H9 (cell line): ENCODE measurements at regions not wholly inside any gene's neighbourhood (a gene's known extent, or its start where the extent isn't known, plus 50 kb on each side); places are given as distances from the start of the nearest gene placed in this dataset.

ENCODE experiments used
- DNase-seq: peaks from one replicate; pipeline ENCODE4 v3.0.0-alpha.2; 2017
- H2AFZ ChIP-seq: one replicate; pipeline ENCODE4 v1.6.1; 2013; ENCODE audit warnings: mild to moderate bottlenecking, low read length, control low read depth, moderate library complexity
- H2AK5ac ChIP-seq: 2 replicates; pipeline ENCODE4 v1.6.1; 2013; ENCODE audit warnings: low read length, control low read depth, mixed read lengths; ENCODE audit not compliant: insufficient read length
- H2BK120ac ChIP-seq: one replicate; pipeline ENCODE4 v1.6.1; 2013; ENCODE audit warnings: low read depth, mild to moderate bottlenecking, low read length, control low read depth, inconsistent platforms; ENCODE audit not compliant: poor library complexity, severe bottlenecking
- H2BK12ac ChIP-seq: 2 replicates; pipeline ENCODE4 v1.6.1; 2013; ENCODE audit warnings: low read length, control low read depth, mixed read lengths, low read depth; ENCODE audit not compliant: insufficient read length
- H2BK15ac ChIP-seq: 2 replicates; pipeline ENCODE4 v1.6.1; 2013; ENCODE audit warnings: low read depth, low read length, control low read depth
- H2BK20ac ChIP-seq: one replicate; pipeline ENCODE4 v1.6.1; 2013; ENCODE audit warnings: low read depth, mild to moderate bottlenecking, low read length, control low read depth, inconsistent platforms; ENCODE audit not compliant: poor library complexity, severe bottlenecking
- H2BK5ac ChIP-seq: 2 replicates; pipeline ENCODE4 v1.6.1; 2013; ENCODE audit warnings: low read length, control low read depth, mixed read lengths; ENCODE audit not compliant: insufficient read length
- H3K14ac ChIP-seq: 2 replicates; pipeline ENCODE4 v1.6.1; 2013; ENCODE audit warnings: low read length, control low read depth; ENCODE audit not compliant: insufficient read depth
- H3K18ac ChIP-seq: 2 replicates; pipeline ENCODE4 v1.6.1; 2013; ENCODE audit warnings: low read depth, mild to moderate bottlenecking, mixed read lengths, low read length, control low read depth; ENCODE audit not compliant: insufficient read length
- H3K23ac ChIP-seq: 2 replicates; pipeline ENCODE4 v1.6.1; 2013; ENCODE audit warnings: low read length, control low read depth, mixed read lengths, low read depth; ENCODE audit not compliant: insufficient read length
- H3K23me2 ChIP-seq: 2 replicates; pipeline ENCODE4 v1.6.1; 2013; ENCODE audit warnings: low read depth, mild to moderate bottlenecking, mixed read lengths, low read length, control low read depth; ENCODE audit not compliant: insufficient read length, poor library complexity, severe bottlenecking
- H3K27ac ChIP-seq: 2 replicates; pipeline ENCODE4 v1.5.1; 2013; ENCODE audit warnings: low read length, control low read depth, mixed read lengths, low read depth; ENCODE audit not compliant: insufficient read length
- H3K27me3 ChIP-seq: 2 replicates; pipeline ENCODE4 v1.6.1; 2013; ENCODE audit warnings: low read length, control low read depth, inconsistent platforms; ENCODE audit not compliant: insufficient read depth
- H3K4ac ChIP-seq: 2 replicates; pipeline ENCODE4 v1.6.1; 2013; ENCODE audit warnings: low read depth, mild to moderate bottlenecking, control low read depth, inconsistent platforms, low read length, moderate library complexity
- H3K4me1 ChIP-seq: 2 replicates; pipeline ENCODE4 v1.6.1; 2013; ENCODE audit warnings: low read length, control low read depth, inconsistent platforms; ENCODE audit not compliant: insufficient read depth
- H3K4me2 ChIP-seq: 2 replicates; pipeline ENCODE4 v1.6.1; 2013; ENCODE audit warnings: low read length, control low read depth, mixed read lengths; ENCODE audit not compliant: insufficient read length, insufficient read depth
- H3K56ac ChIP-seq: 2 replicates; pipeline ENCODE4 v1.6.1; 2013; ENCODE audit warnings: low read depth, mild to moderate bottlenecking, mixed read lengths, low read length, control low read depth; ENCODE audit not compliant: insufficient read length
- H3K79me1 ChIP-seq: 2 replicates; pipeline ENCODE4 v1.6.1; 2013; ENCODE audit warnings: low read depth, mild to moderate bottlenecking, moderate library complexity, low read length, control low read depth, inconsistent platforms; ENCODE audit not compliant: insufficient read depth, poor library complexity, severe bottlenecking
- H3K79me2 ChIP-seq: 2 replicates; pipeline ENCODE4 v1.6.1; 2013; ENCODE audit warnings: low read length, control low read depth, inconsistent platforms; ENCODE audit not compliant: insufficient read depth
- H3K9ac ChIP-seq: 2 replicates; pipeline ENCODE4 v1.6.1; 2013; ENCODE audit warnings: low read length, control low read depth, mixed read lengths; ENCODE audit not compliant: insufficient read length; ENCODE audit errors: extremely low read depth
- H3K9me3 ChIP-seq: one replicate; pipeline ENCODE4 v1.6.1; 2013; ENCODE audit warnings: low read depth, low read length, inconsistent platforms; ENCODE audit not compliant: control insufficient read depth
- H3T11ph ChIP-seq: one replicate; pipeline ENCODE4 v1.6.1; 2013; ENCODE audit warnings: mild to moderate bottlenecking, low read length, control low read depth, inconsistent platforms
- H4K20me1 ChIP-seq: one replicate; pipeline ENCODE4 v1.6.1; 2013; ENCODE audit not compliant: control insufficient read depth, insufficient read length, insufficient read depth
- H4K5ac ChIP-seq: 2 replicates; pipeline ENCODE4 v1.6.1; 2013; ENCODE audit warnings: low read depth, mild to moderate bottlenecking, mixed read lengths, low read length, control low read depth; ENCODE audit not compliant: insufficient read length
- H4K8ac ChIP-seq: replicated peaks from 2 replicates; pipeline ENCODE4 v1.6.1; 2013; ENCODE audit warnings: low read length, control low read depth, mixed read lengths, low read depth; ENCODE audit not compliant: insufficient read length
- H4K91ac ChIP-seq: 2 replicates; pipeline ENCODE4 v1.6.1; 2013; ENCODE audit warnings: low read depth, mild to moderate bottlenecking, moderate library complexity, mixed read lengths, low read length, control low read depth; ENCODE audit not compliant: insufficient read length
- H3K27ac Mint-ChIP-seq, 3 experiments: 2 replicates in 2 of 3; 3 replicates in 1 of 3; pipeline ENCODE4 v1.8.0; 2020 to 2021; ENCODE audit warnings: mixed read lengths in 3 of 3, mild to moderate bottlenecking in 1 of 3, moderate library complexity in 1 of 3
- H3K27me3 Mint-ChIP-seq: 2 replicates; pipeline ENCODE4 v1.8.0; 2021; ENCODE audit warnings: low read depth, mild to moderate bottlenecking, moderate library complexity, mixed read lengths
- H3K36me3 Mint-ChIP-seq, 3 experiments: 2 replicates in 2 of 3; 3 replicates in 1 of 3; pipeline ENCODE4 v1.8.0; 2020 to 2021; ENCODE audit warnings: low read depth in 3 of 3, mixed read lengths in 3 of 3; ENCODE audit not compliant: insufficient read depth in 1 of 3
- H3K4me1 Mint-ChIP-seq, 2 experiments: 2 replicates each; pipeline ENCODE4 v1.8.0; 2020; ENCODE audit warnings: mixed read lengths in 2 of 2
- H3K4me3 Mint-ChIP-seq, 2 experiments: 2 replicates in 1 of 2; 3 replicates in 1 of 2; pipeline ENCODE4 v1.8.0; 2020 to 2021; ENCODE audit warnings: mild to moderate bottlenecking in 2 of 2, mixed read lengths in 2 of 2, moderate library complexity in 1 of 2
- H3K9me3 Mint-ChIP-seq, 2 experiments: 2 replicates in 1 of 2; 3 replicates in 1 of 2; pipeline ENCODE4 v1.8.0; 2020; ENCODE audit warnings: mild to moderate bottlenecking in 2 of 2, mixed read lengths in 2 of 2, moderate library complexity in 1 of 2
- WGBS: extraction: QIAGEN DNeasy Blood & Tissue Kit; methylation state at CpG from one replicate; pipeline ENCODE4 v1.1.7; 2013; ENCODE audit warnings: missing lambda C conversion rate, low lambda C conversion rate, mixed read lengths; ENCODE audit not compliant: insufficient read length; ENCODE audit errors: extremely low coverage; 5-methylcytosine and 5-hydroxymethylcytosine counted together
- TF ChIP-seq, protein P1 (sequence below): fragments of 200-600 bp; sonication (generic); conservative IDR thresholded peaks from 3 replicates; pipeline ENCODE4 v1.8.0; 2021; ENCODE audit warnings: antibody characterized with exemption, mild to moderate bottlenecking

- no peaks in the 10 kb centered on the region for H3K4me1 Mint-ChIP-seq
These were observed 64.1 kb upstream of the SPHKAP start for GRCh38 chr2:228245601-228246000.

More at GRCh38 chr2:228245601-228246000, 64.1 kb upstream of the SPHKAP start:
- Mint-ChIP-seq H3K27me3 (no peaks in the 10 kb centered on the region), H3K9me3 (no peaks in the 10 kb centered on the region), H3K36me3 (no peaks in the 10 kb centered on the region), H3K4me3 (no peak overlapping the region), H3K27ac (no peak overlapping the region)
- Histone ChIP-seq H4K20me1 (no peaks in the 10 kb centered on the region), H3K9me3 (no peaks in the 10 kb centered on the region), H3T11ph (no peak overlapping the region), H3K23ac (no peak overlapping the region), H4K8ac (no peak overlapping the region), H3K9ac (no peak overlapping the region), H3K4ac (no peak overlapping the region), H3K56ac (no peak overlapping the region), H3K27ac (no peak overlapping the region), H2BK120ac (no peak overlapping the region), H3K23me2 (no peaks in the 10 kb centered on the region), H2BK12ac (no peak overlapping the region), H4K91ac (no peak overlapping the region), H3K27me3 (no peaks in the 10 kb centered on the region), H3K14ac (no peak overlapping the region), H4K5ac (no peak overlapping the region), H2AFZ (no peak overlapping the region), H3K18ac (no peak overlapping the region), H2AK5ac (no peak overlapping the region), H3K79me2 (no peaks in the 10 kb centered on the region), H2BK20ac (no peak overlapping the region), H2BK15ac (no peak overlapping the region), H3K79me1 (no peaks in the 10 kb centered on the region), H2BK5ac (no peak overlapping the region), H3K4me1 (no peaks in the 10 kb centered on the region), H3K4me2 (no peak overlapping the region)
- TF ChIP-seq, protein P1, sequence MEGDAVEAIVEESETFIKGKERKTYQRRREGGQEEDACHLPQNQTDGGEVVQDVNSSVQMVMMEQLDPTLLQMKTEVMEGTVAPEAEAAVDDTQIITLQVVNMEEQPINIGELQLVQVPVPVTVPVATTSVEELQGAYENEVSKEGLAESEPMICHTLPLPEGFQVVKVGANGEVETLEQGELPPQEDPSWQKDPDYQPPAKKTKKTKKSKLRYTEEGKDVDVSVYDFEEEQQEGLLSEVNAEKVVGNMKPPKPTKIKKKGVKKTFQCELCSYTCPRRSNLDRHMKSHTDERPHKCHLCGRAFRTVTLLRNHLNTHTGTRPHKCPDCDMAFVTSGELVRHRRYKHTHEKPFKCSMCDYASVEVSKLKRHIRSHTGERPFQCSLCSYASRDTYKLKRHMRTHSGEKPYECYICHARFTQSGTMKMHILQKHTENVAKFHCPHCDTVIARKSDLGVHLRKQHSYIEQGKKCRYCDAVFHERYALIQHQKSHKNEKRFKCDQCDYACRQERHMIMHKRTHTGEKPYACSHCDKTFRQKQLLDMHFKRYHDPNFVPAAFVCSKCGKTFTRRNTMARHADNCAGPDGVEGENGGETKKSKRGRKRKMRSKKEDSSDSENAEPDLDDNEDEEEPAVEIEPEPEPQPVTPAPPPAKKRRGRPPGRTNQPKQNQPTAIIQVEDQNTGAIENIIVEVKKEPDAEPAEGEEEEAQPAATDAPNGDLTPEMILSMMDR = no peak
- WGBS = no CpG with 5 or more reads among the region's 4 CpGs
- DNase-seq = no peak
